LNCAP (cell line): ENCODE measurements at regions not wholly inside any gene's neighbourhood (a gene's known extent, or its start where the extent isn't known, plus 50 kb on each side); places are given as distances from the start of the nearest gene placed in this dataset.

Source experiments
- TF ChIP-seq, protein P1 (sequence below): fragments of 450-650 bp; IDR thresholded peaks from 2 replicates; pipeline ENCODE4 v1.5.1; 2017; ENCODE audit warnings: mild to moderate bottlenecking

DNA sequence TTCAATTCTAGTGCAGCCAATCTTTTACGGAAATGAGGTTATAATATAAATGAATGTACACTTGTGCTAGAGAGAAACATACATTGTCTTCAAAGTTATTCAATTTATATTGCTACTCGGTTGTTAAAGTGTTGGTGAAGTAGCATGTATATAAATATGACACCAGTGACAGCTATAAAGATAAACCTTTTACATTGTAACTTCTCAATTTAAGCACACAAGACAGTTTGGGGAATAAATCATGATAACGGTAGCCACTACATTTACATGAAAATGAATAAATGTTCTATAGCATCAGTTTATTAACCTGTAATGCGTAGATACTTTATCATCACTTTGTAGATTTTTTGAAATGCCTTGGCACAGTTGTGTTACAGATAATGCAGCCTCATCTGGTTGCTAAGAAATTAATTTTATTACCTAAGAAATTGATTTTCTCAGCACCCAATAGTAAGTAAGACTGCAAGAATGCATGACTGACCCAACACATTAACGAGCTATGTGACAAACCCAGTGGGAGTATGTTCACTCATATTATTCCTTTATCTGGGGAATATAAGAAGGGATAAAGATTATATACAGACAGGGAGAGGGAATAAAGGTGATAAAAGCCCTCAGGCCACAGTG, 283.9 kb upstream of the NPVF start:
- TF ChIP-seq, protein P1, sequence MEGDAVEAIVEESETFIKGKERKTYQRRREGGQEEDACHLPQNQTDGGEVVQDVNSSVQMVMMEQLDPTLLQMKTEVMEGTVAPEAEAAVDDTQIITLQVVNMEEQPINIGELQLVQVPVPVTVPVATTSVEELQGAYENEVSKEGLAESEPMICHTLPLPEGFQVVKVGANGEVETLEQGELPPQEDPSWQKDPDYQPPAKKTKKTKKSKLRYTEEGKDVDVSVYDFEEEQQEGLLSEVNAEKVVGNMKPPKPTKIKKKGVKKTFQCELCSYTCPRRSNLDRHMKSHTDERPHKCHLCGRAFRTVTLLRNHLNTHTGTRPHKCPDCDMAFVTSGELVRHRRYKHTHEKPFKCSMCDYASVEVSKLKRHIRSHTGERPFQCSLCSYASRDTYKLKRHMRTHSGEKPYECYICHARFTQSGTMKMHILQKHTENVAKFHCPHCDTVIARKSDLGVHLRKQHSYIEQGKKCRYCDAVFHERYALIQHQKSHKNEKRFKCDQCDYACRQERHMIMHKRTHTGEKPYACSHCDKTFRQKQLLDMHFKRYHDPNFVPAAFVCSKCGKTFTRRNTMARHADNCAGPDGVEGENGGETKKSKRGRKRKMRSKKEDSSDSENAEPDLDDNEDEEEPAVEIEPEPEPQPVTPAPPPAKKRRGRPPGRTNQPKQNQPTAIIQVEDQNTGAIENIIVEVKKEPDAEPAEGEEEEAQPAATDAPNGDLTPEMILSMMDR, result no peak

DNA sequence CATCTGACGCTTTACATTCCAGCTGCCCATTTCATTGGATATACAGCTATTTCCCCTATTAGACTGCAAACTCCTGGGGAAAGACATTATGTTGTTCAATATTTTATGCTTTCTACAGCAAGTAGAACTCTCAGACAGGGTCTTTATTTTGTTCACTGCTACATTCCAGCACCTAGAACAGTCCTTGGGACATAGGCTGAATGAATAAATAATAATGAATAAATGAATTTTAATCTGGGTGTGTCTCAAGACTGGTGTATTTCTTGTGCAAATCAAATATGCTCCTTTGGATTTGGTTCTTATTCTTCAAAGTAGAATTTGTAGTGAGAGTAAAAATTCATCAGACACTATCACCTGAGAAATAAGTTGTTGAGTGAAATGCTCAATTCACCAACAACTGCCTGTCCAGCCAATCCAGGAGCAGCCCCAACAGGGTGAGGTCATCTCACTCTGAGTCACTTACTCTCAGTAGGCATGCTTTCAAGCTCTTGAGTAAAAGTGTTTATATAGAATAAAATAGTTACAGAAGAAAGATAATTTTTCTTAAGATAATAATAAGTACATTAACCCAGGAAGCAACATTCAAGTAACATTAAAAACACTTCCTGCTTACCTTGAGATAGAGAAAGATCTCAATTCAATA, 287.5 kb upstream of the NPVF start:
- TF ChIP-seq, protein P1, result no peak

DNA sequence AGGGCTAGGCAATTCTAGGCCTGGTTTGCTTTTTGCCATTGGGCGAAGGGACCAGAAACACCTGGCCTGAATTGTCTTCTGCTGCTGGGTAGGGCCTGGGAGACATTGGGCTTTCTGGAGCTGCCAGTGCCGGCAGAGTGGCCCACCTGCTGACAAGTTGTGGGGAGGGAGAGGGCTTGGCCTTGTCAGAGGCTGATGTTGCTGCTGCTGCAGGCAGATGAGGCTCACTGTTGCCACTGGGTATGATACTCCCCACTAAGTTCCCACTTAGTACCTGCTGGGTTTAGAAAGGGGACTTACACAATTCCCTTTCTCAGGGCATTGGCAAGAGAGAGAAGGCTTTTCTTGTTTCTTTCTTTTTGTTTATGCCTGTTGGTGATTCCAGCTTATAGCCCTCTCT, 289.6 kb upstream of the NPVF start:
- TF ChIP-seq, protein P1, result no peak

DNA sequence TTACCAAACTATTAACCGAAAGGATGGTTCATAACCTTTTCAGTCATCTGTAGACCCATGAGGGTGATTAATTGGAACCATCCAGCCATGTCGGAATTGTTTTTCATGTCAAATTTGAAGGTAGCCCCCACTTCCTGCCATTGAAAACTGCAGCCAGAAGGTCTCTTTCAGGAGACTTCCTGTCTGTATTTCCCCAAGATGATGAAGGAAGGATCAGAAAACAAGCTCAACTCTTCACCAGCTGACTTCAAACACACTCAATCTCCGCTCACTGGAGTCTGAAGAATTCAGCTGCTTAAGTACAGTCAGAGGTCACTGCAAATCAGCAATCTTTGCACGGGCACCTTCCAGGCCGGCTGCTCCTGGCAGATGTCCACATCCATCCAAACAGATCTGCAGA, 291.7 kb upstream of the NPVF start:
- TF ChIP-seq, protein P1, result no peak

- TF ChIP-seq, protein P1, result no peak
Observed at GRCh38 chr7:25520516-25520915, 292.2 kb upstream of the NPVF start.

GRCh38 chr7:25521236-25521635, 292.9 kb upstream of the NPVF start:
- TF ChIP-seq, protein P1, result no peak

DNA sequence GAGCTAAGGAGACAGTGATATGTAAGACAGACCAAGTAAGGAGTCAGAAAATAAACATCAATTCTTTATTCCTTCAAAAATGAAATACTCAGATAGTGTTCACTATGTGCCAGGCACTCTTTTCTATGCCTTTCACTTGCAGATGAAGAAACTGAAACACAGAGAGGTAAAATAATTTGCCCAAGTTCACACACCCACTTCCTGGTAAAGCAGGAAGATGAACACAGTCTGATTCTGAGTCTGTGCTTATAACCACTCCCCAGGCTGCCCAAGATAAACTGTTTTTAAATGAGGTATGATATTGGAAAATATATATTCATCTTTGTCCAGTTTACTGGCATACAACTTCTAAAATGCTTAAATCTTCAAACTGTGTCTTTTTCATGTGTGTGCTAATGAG, 294.4 kb upstream of the NPVF start:
- TF ChIP-seq, protein P1, result no peak
